CD4-positive, alpha-beta T cell (primary cell): ENCODE measurements at regions not wholly inside any gene's neighbourhood (a gene's known extent, or its start where the extent isn't known, plus 50 kb on each side); places are given as distances from the start of the nearest gene placed in this dataset.
"Not testable (repeated sequence)": the region's sequence is repeated elsewhere in the genome, so short reads cannot be mapped to it uniquely, and the experiment has no call there.

Experiments
- ATAC-seq: fragments of 200-7000 bp; cut with Tn5 transposase; one replicate; pipeline ENCODE4 v1.10.0; 2022; ENCODE audit warnings: mild to moderate bottlenecking; ENCODE audit not compliant: poor library complexity
- CTCF ChIA-PET: fragments of 350-600 bp; sonication (Branson Sonifier 250); formaldehyde crosslinking; loops from one replicate; lab custom pipeline; 2021; ENCODE audit warnings: antibody characterized with exemption, inconsistent platforms; lab: Charles Lee
- POLR2A ChIA-PET: fragments of 350-600 bp; sonication (Branson Sonifier 250); formaldehyde crosslinking; loops from one replicate; lab custom pipeline; 2021; ENCODE audit warnings: antibody characterized with exemption, inconsistent platforms; lab: Charles Lee
- DNase-seq, 14 experiments: peaks; one replicate each; pipeline ENCODE4 v3.0.0-alpha.2; 2013 to 2020; ENCODE audit warnings: mixed read lengths in 2 of 14
- H3K27ac ChIP-seq, 2 donors: one replicate each; pipeline versions ENCODE4 v1.5.1 to v1.7.0; 2013; ENCODE audit warnings: low read length in 2 of 2, low read depth in 1 of 2, mild to moderate bottlenecking in 1 of 2
- H3K27me3 ChIP-seq, 2 experiments: 1 replicate in 1 of 2; 2 replicates in 1 of 2; pipeline versions ENCODE4 v1.6.1 to v1.7.0; 2013; ENCODE audit warnings: low read length in 2 of 2, control low read depth in 1 of 2, mild to moderate bottlenecking in 1 of 2, moderate library complexity in 1 of 2; ENCODE audit not compliant: insufficient read depth in 2 of 2, control insufficient read depth in 1 of 2
- H3K36me3 ChIP-seq: one replicate; pipeline ENCODE4 v1.6.1; 2013; ENCODE audit warnings: low read length, control low read depth; ENCODE audit not compliant: insufficient read depth
- H3K4me1 ChIP-seq: one replicate; pipeline ENCODE4 v1.6.1; 2013; ENCODE audit warnings: low read length, control low read depth; ENCODE audit not compliant: insufficient read depth
- H3K4me3 ChIP-seq: one replicate; pipeline ENCODE4 v1.5.1; 2013; ENCODE audit warnings: mild to moderate bottlenecking, low read length, moderate library complexity
- H3K9me3 ChIP-seq, 2 experiments: 1 replicate in 1 of 2; 2 replicates in 1 of 2; pipeline versions ENCODE4 v1.6.1 to v1.7.0; 2013; ENCODE audit warnings: low read length in 2 of 2, mild to moderate bottlenecking in 2 of 2, control low read depth in 1 of 2, moderate library complexity in 1 of 2; ENCODE audit not compliant: control insufficient read depth in 1 of 2, insufficient read depth in 1 of 2
- H3K27ac Mint-ChIP-seq: one replicate; pipeline ENCODE4 v1.8.0; 2020; ENCODE audit warnings: mixed read lengths
- H3K27me3 Mint-ChIP-seq: one replicate; pipeline ENCODE4 v1.8.0; 2021; ENCODE audit warnings: mixed read lengths
- H3K36me3 Mint-ChIP-seq: one replicate; pipeline ENCODE4 v1.8.0; 2021; ENCODE audit warnings: low read depth, mixed read lengths
- H3K4me1 Mint-ChIP-seq: one replicate; pipeline ENCODE4 v1.8.0; 2021; ENCODE audit warnings: low read depth, mixed read lengths
- H3K4me3 Mint-ChIP-seq: one replicate; pipeline ENCODE4 v1.8.0; 2020; ENCODE audit warnings: mild to moderate bottlenecking, mixed read lengths
- H3K9me3 Mint-ChIP-seq: one replicate; pipeline ENCODE4 v1.8.0; 2020; ENCODE audit warnings: mixed read lengths
- CTCF ChIP-seq: fragments of 200-600 bp; IDR thresholded peaks from one replicate; pipeline ENCODE4 v1.8.0; 2022; ENCODE audit warnings: antibody characterized with exemption, mild to moderate bottlenecking
- intact Hi-C, 2 experiments: fragments of 100-400 bp; cut with DNase I in 1 of 2; cut with micrococcal nuclease in 1 of 2; formaldehyde crosslinking; loops; one replicate each; pipeline versions ENCODE4 v1.15.1 to v1.9.0; 2023 to 2025; cut with DNase I, micrococcal nuclease

DNA sequence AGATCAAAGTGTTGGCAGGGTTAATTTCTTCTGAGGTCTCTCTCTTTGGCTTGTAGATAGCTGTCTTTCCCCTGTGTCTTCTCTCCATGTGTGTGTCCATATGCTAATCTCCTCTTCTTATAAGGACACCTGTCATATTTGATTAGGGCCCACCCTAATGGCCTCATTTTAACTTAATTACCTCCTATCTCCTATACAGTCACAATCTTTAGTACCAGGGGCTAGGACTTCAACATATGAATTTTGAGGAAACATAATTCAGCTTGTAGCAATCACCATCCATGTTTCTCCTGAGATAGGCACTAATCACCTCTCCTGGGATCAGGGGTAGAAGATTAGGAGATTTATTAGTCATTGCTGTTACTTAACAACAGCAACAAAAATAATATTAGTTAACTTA is 196.1 kb upstream of the RXFP2 start:
- ChIA-PET POLR2A (no interaction called here), CTCF (no interaction called here)
- no peak for DNase-seq
- no peak overlapping the region for H3K4me3 ChIP-seq
- no peaks in the 10 kb centered on the region for H3K36me3 ChIP-seq
- H3K4me3 Mint-ChIP-seq: no peak overlapping the region
- H3K27me3 ChIP-seq: no peaks in the 10 kb centered on the region
- no peak for TF ChIP-seq CTCF
- H3K27me3 Mint-ChIP-seq: peaks cover 15% of the 10 kb centered on the region
- H3K9me3 Mint-ChIP-seq: no peaks in the 10 kb centered on the region
- no peak for ATAC-seq
- H3K9me3 ChIP-seq: no peaks in the 10 kb centered on the region
- H3K36me3 Mint-ChIP-seq: no peaks in the 10 kb centered on the region
- no peak overlapping the region for H3K27ac Mint-ChIP-seq
- intact Hi-C loops: no loop called here
- H3K4me1 Mint-ChIP-seq: no peaks in the 10 kb centered on the region
- H3K27ac ChIP-seq: no peak overlapping the region
- no peaks in the 10 kb centered on the region for H3K4me1 ChIP-seq

DNA sequence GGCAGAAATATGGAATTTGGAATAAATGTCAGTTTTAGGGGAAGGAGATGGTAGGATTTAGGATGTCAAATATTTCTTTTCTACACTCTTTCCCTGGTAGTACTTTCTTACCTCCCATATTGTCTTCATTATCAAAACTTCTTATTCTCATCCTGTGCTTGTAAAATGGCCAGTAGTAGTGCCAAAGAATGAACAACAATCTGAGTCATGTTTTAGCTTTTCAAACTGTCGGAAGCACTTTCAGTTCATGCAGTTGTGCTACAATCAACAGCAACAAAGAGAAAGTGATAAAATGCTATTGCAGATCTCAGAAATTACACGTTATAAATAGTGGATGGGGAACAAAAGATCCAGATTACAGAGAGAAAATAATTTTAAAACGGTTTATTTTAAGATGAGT is 193.7 kb upstream of the RXFP2 start:
- ATAC-seq: no peak
- ChIA-PET POLR2A (no interaction called here), CTCF (no interaction called here)
- no peaks in the 10 kb centered on the region for H3K9me3 Mint-ChIP-seq
- no peak for DNase-seq
- Histone ChIP-seq H3K27ac (no peak overlapping the region), H3K4me3 (no peak overlapping the region), H3K9me3 (no peaks in the 10 kb centered on the region), H3K4me1 (no peaks in the 10 kb centered on the region), H3K36me3 (no peaks in the 10 kb centered on the region), H3K27me3 (no peaks in the 10 kb centered on the region)
- no peak overlapping the region for H3K4me3 Mint-ChIP-seq
- no peaks in the 10 kb centered on the region for H3K36me3 Mint-ChIP-seq
- H3K4me1 Mint-ChIP-seq: no peaks in the 10 kb centered on the region
- TF ChIP-seq CTCF: no peak
- no peaks in the 10 kb centered on the region for H3K27me3 Mint-ChIP-seq
- no peak overlapping the region for H3K27ac Mint-ChIP-seq
- intact Hi-C loops: no loop called here

GRCh38 chr13:31556376-31556775 is 182.9 kb upstream of the RXFP2 start:
- POLR2A ChIA-PET: no interaction called here
- TF ChIP-seq CTCF: no peak
- CTCF ChIA-PET: interaction anchor here (0.6 kb wide), 1 partner anchor 10 kb away, joined by 3 read pairs; no protein-coding TSS in a partner anchor
- Histone ChIP-seq H3K27me3 (no peaks in the 10 kb centered on the region), H3K4me1 (no peaks in the 10 kb centered on the region), H3K27ac (no peak overlapping the region), H3K36me3 (no peaks in the 10 kb centered on the region), H3K9me3 (no peaks in the 10 kb centered on the region), H3K4me3 (no peak overlapping the region)
- H3K27ac Mint-ChIP-seq: no peak overlapping the region
- H3K27me3 Mint-ChIP-seq: peaks cover 4% of the 10 kb centered on the region
- no peak for ATAC-seq
- H3K4me1 Mint-ChIP-seq: no peaks in the 10 kb centered on the region
- no peak overlapping the region for H3K4me3 Mint-ChIP-seq
- DNase-seq: no peak
- H3K36me3 Mint-ChIP-seq: no peaks in the 10 kb centered on the region
- intact Hi-C loops: no loop called here
- H3K9me3 Mint-ChIP-seq: peaks cover 2% of the 10 kb centered on the region

DNA sequence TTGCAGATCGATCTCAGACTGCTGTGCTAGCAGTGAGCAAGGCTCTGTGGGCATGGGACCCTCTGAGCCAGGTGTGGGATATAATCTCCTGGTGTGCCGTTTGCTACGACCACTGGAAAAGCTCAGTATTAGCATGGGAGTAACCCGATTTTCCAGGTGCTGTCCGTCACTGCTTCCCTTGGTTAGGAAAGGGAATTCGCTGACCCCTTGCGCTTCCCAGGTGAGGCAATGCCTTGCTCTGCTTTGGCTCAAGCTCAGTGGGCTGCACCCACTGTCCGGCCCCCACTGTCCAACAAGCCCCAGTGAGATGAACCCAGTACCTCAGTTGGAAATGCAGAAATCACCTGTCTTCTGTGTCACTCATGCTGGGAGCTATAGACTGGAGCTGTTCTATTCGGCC is 155.1 kb upstream of the RXFP2 start:
- H3K27me3 Mint-ChIP-seq, POLR2A ChIA-PET, H3K4me1 ChIP-seq, H3K36me3 ChIP-seq, ATAC-seq, H3K9me3 Mint-ChIP-seq, H3K27me3 ChIP-seq, H3K27ac Mint-ChIP-seq, CTCF ChIA-PET, DNase-seq, H3K4me1 Mint-ChIP-seq, H3K36me3 Mint-ChIP-seq, H3K4me3 ChIP-seq, H3K27ac ChIP-seq, intact Hi-C loops, H3K4me3 Mint-ChIP-seq: not testable (repeated sequence)
- peaks cover 0 to 20% of the 10 kb centered on the region in 2 experiments for H3K9me3 ChIP-seq
